ENCODE measurements at regions not wholly inside any gene's neighbourhood (a gene's known extent, or its start where the extent isn't known, plus 50 kb on each side); places are given as distances from the start of the nearest gene placed in this dataset.
A peak's percentile ranks its signal among the peaks of the same experiment; 100 is the strongest.

GRCh38 chr7:46628389-46628788 lies 707.3 kb upstream of the IGFBP3 start (continued):
- TF ChIP-seq ZNF462 (CRISPR knock-in tag; IDR thresholded peaks at IDR 0.05): no peak
- no peak for TF ChIP-seq CREB1 (CRISPR knock-in tag; IDR thresholded peaks at IDR 0.05; ENCODE audit: low read depth)
- no peak for TF ChIP-seq POLR2AphosphoS5 (IDR thresholded peaks at IDR 0.05; ENCODE audit: low read depth)
- TF ChIP-seq STAT1 (IDR thresholded peaks at IDR 0.05; ENCODE audit: unreplicated experiment): no peak
- TF ChIP-seq EZH2phosphoT487 (IDR thresholded peaks at IDR 0.05; ENCODE audit: unreplicated experiment): no peak

DNA sequence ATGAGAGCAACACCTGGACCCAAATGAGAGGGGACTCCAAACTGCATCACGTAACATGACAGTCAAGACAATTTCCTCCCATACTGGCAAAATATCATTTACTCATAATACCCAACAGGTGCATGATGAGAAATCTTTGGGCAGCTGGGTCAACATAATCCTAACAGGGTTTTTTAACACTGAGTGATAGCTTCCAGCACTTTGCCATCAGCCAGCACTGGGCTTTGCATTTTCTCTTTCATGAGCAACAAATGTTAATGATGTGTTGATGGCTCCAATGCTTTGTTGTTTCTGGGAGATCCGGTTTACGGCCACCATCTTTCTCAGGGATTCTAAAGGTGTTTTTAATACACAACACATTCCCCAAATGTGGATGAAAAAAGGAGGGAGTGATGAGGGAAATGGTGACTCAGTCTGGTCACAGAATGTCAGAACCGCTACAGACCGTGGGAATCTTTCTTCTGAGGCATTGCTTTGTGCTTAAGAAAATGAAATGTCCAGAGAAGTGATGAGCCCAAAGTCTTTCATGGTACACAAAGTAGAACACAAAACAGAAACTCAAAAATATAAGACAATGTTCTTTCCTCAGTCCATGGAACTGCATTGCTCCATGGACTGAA lies 705.7 kb upstream of the IGFBP3 start:
- no peaks in the 10 kb centered on the region for H3K79me2 ChIP-seq (replicated peaks; ENCODE audit: insufficient read depth)
- Mint-ChIP-seq H3K4me3 (no peak overlapping the region), H3K27ac (no peak overlapping the region), H3K36me3 (ENCODE audit: low read depth) (no peaks in the 10 kb centered on the region), H3K27me3 (ENCODE audit: insufficient read depth, low read depth, poor library complexity) (no peaks in the 10 kb centered on the region), H3K9me3 (no peaks in the 10 kb centered on the region), H3K4me1 (peaks cover 22% of the 10 kb centered on the region; the same call in 2 of the 3 replicates)
- peak overlapping the region; percentile 21; the same call in 1 of the 2 replicates for H2AFZ ChIP-seq
- H4K20me1 ChIP-seq (replicated peaks; ENCODE audit: insufficient read depth): no peaks in the 10 kb centered on the region
- no peak overlapping the region for H3K4me2 ChIP-seq
- no peak for ATAC-seq
- peak; percentile 16 for DNase-seq (ENCODE audit: low spot score)
- no peaks in the 10 kb centered on the region for H3K36me3 ChIP-seq (ENCODE audit: insufficient read depth)
- H3K27ac ChIP-seq (ENCODE audit: low read depth): no peak overlapping the region
- H3F3A ChIP-seq (replicated peaks; ENCODE audit: low read depth): no peaks in the 10 kb centered on the region
- H3K27me3 ChIP-seq (ENCODE audit: insufficient read depth): no peaks in the 10 kb centered on the region
- H3K9me2 ChIP-seq (ENCODE audit: insufficient read depth): peaks cover 14% of the 10 kb centered on the region; the same call in 1 of the 2 replicates
- no peak overlapping the region for H3K4me3 ChIP-seq
- H3K4me1 ChIP-seq (ENCODE audit: insufficient read depth): peaks cover 12% of the 10 kb centered on the region; the same call in 1 of the 2 replicates
- no peak for TF ChIP-seq JUNB (IDR thresholded peaks at IDR 0.05; ENCODE audit: unreplicated experiment)
- TF ChIP-seq, protein P1, sequence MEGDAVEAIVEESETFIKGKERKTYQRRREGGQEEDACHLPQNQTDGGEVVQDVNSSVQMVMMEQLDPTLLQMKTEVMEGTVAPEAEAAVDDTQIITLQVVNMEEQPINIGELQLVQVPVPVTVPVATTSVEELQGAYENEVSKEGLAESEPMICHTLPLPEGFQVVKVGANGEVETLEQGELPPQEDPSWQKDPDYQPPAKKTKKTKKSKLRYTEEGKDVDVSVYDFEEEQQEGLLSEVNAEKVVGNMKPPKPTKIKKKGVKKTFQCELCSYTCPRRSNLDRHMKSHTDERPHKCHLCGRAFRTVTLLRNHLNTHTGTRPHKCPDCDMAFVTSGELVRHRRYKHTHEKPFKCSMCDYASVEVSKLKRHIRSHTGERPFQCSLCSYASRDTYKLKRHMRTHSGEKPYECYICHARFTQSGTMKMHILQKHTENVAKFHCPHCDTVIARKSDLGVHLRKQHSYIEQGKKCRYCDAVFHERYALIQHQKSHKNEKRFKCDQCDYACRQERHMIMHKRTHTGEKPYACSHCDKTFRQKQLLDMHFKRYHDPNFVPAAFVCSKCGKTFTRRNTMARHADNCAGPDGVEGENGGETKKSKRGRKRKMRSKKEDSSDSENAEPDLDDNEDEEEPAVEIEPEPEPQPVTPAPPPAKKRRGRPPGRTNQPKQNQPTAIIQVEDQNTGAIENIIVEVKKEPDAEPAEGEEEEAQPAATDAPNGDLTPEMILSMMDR (conservative IDR thresholded peaks at IDR 0.05; ENCODE audit: low read depth in 2 of 2): no peak
- no peak for TF ChIP-seq ZNF331 (CRISPR knock-in tag; IDR thresholded peaks at IDR 0.05; ENCODE audit: low read depth)
- no peak for TF ChIP-seq EZH2 (IDR thresholded peaks at IDR 0.05; ENCODE audit: low read depth, unreplicated experiment)
- no peak for TF ChIP-seq ETS1 (IDR thresholded peaks at IDR 0.05)
